GM12872 (cell line): ENCODE measurements at regions not wholly inside any gene's neighbourhood (a gene's known extent, or its start where the extent isn't known, plus 50 kb on each side); places are given as distances from the start of the nearest gene placed in this dataset.

Experiments
- CTCF ChIP-seq: IDR thresholded peaks from 3 replicates; pipeline ENCODE4 v1.5.1; 2011; ENCODE audit warnings: low read depth, mild to moderate bottlenecking, low read length, moderate library complexity; ENCODE audit not compliant: insufficient read depth

GRCh38 chr15:47442371-47442770 lies 274.9 kb upstream of the SEMA6D start:
- no peak for TF ChIP-seq CTCF

- TF ChIP-seq CTCF, result no peak
These were observed 273.5 kb upstream of the SEMA6D start for GRCh38 chr15:47443839-47444238.

- no peak for TF ChIP-seq CTCF
These were observed 271.4 kb upstream of the SEMA6D start for GRCh38 chr15:47445723-47446392.

GRCh38 chr15:47460795-47461573 lies 256.3 kb upstream of the SEMA6D start:
- TF ChIP-seq CTCF, result no peak

GRCh38 chr15:47461652-47462141 lies 255.6 kb upstream of the SEMA6D start:
- no peak for TF ChIP-seq CTCF

GRCh38 chr15:47466357-47466756 lies 250.9 kb upstream of the SEMA6D start:
- no peak for TF ChIP-seq CTCF

GRCh38 chr15:47470983-47471382 lies 246.3 kb upstream of the SEMA6D start:
- no peak for TF ChIP-seq CTCF
